ENCODE measurements at regions not wholly inside any gene's neighbourhood (a gene's known extent, or its start where the extent isn't known, plus 50 kb on each side); places are given as distances from the start of the nearest gene placed in this dataset.

- TF ChIP-seq CTCF (IDR thresholded peaks at IDR 0.05 in 4 of 5, conservative IDR thresholded peaks at IDR 0.05 in 1 of 5) (no peak), POLR2A (IDR thresholded peaks at IDR 0.05) (no peak)
Measured at GRCh38 chr5:163867324-163867723, 361.9 kb downstream of the MAT2B start.

Measured in gastrocnemius medialis (tissue), 4 donors.